Posterior cingulate gyrus (tissue), 11 donors: ENCODE measurements at regions not wholly inside any gene's neighbourhood (a gene's known extent, or its start where the extent isn't known, plus 50 kb on each side); places are given as distances from the start of the nearest gene placed in this dataset.

Experiments
- DNase-seq, 10 donors: peaks; one replicate each; pipeline versions ENCODE4 v3.0.0 to v3.0.0-alpha.2; 2020 to 2021; ENCODE audit warnings: mixed read lengths in 3 of 10
- intact Hi-C: fragments of 100-400 bp; cut with DNase I; formaldehyde crosslinking; loops from one replicate; pipeline ENCODE4 v1.15.1; 2023

- DNase-seq: no peak
- intact Hi-C loops: no loop called here
Measured at GRCh38 chr3:76985645-76986044, 54.3 kb upstream of the ROBO2 start.

GRCh38 chr3:76986876-76987474 lies 52.9 kb upstream of the ROBO2 start:
- DNase-seq: no peak
- intact Hi-C loops: no loop called here
